PFSK-1 (cell line): ENCODE measurements at regions not wholly inside any gene's neighbourhood (a gene's known extent, or its start where the extent isn't known, plus 50 kb on each side); places are given as distances from the start of the nearest gene placed in this dataset.

Experiments used
- POLR2AphosphoS5 ChIP-seq: IDR thresholded peaks from 2 replicates; pipeline ENCODE4 v1.6.1; 2012; ENCODE audit warnings: low read depth, mild to moderate bottlenecking, control low read depth, low read length, moderate library complexity
- REST ChIP-seq, 2 experiments: IDR thresholded peaks; 2 replicates each; pipeline versions ENCODE4 v1.6.1 to v1.8.0; 2011 to 2012; ENCODE audit warnings: low read depth in 2 of 2, low read length in 2 of 2, control low read depth in 1 of 2, inconsistent platforms in 1 of 2, mild to moderate bottlenecking in 1 of 2, moderate library complexity in 1 of 2; ENCODE audit not compliant: insufficient read depth in 1 of 2
- SIN3A ChIP-seq: IDR thresholded peaks from 2 replicates; pipeline ENCODE4 v1.6.1; 2012; ENCODE audit warnings: mild to moderate bottlenecking, low read length, moderate library complexity, borderline replicate concordance; ENCODE audit not compliant: insufficient read depth
- TAF1 ChIP-seq: IDR thresholded peaks from 2 replicates; pipeline ENCODE4 v1.6.1; 2012; ENCODE audit warnings: low read length, control low read depth, borderline replicate concordance; ENCODE audit not compliant: insufficient read depth

- TF ChIP-seq TAF1: no peak
- TF ChIP-seq POLR2AphosphoS5: no peak
- TF ChIP-seq REST (IDR thresholded peaks at IDR 0.05; ENCODE audit: insufficient read depth in 1 of 2, low read depth in 2 of 2, low read length in 2 of 2): no peak
- no peak for TF ChIP-seq SIN3A
These were observed 586.9 kb upstream of the DPPA4 start for GRCh38 chr3:109924196-109924595.
